HepG2 (cell line): ENCODE measurements at regions not wholly inside any gene's neighbourhood (a gene's known extent, or its start where the extent isn't known, plus 50 kb on each side); places are given as distances from the start of the nearest gene placed in this dataset.

Experiments used
- ATAC-seq: fragments of 200-7000 bp; cut with Tn5 transposase; 3 replicates; pipeline ENCODE4 v1.9.1; 2020; ENCODE audit warnings: mild to moderate bottlenecking, moderate library complexity
- BruUV-seq: library from RNA; stranded (reverse); fragments of 400-500 nt; replicated peaks from 2 replicates; lab custom pipeline; 2021; lab: Mats Ljungman, UMichigan
- CTCF ChIA-PET: fragments of 300-600 bp; formaldehyde crosslinking; extraction: SDS; loops from one replicate; lab custom pipeline; 2021; ENCODE audit warnings: low total read pairs, inconsistent platforms, low intra/inter-chr PET ratio; lab: Yijun Ruan, JAX
- POLR2A ChIA-PET: fragments of 350-600 bp; sonication (Branson Sonifier 250); formaldehyde crosslinking; loops from one replicate; lab custom pipeline; 2020; ENCODE audit warnings: antibody characterized with exemption, inconsistent platforms; lab: Yijun Ruan, JAX
- DNase-seq: peaks from one replicate; pipeline ENCODE4 v3.0.0-alpha.2; 2015; ENCODE audit warnings: low spot score
- FAIRE-seq: peaks from 3 replicates; lab custom pipeline; 2011; peaks lifted over from hg19 to GRCh38; lab: Jason Lieb, UNC
- H2AFZ ChIP-seq: one replicate; pipeline ENCODE4 v1.6.1; 2011; ENCODE audit warnings: low read length, inconsistent platforms
- H3K27ac ChIP-seq: fragments of 300-600 bp; 3 replicates; pipeline ENCODE4 v1.8.0; 2011; ENCODE audit warnings: mixed run types, mild to moderate bottlenecking, mixed read lengths, low read length, inconsistent platforms; ENCODE audit not compliant: insufficient read depth; ENCODE audit errors: extremely low read length
- H3K27me3 ChIP-seq, 2 experiments: fragments of 200-600 bp in 1 of 2; 2 replicates in 1 of 2; 3 replicates in 1 of 2; pipeline versions ENCODE4 v1.6.0 to v1.8.0; 2011; ENCODE audit warnings: low read length in 2 of 2, mild to moderate bottlenecking in 2 of 2, moderate library complexity in 2 of 2, inconsistent platforms in 1 of 2; ENCODE audit not compliant: insufficient read depth in 2 of 2, control insufficient read depth in 1 of 2
- H3K36me3 ChIP-seq, 2 experiments: fragments of 200-600 bp in 1 of 2; replicated peaks in 1 of 2; 2 replicates in 1 of 2; 3 replicates in 1 of 2; pipeline versions ENCODE4 v1.5.1 to v1.8.0; 2011; ENCODE audit warnings: low read length in 2 of 2, inconsistent platforms in 1 of 2; ENCODE audit not compliant: insufficient read depth in 2 of 2, control insufficient read depth in 1 of 2
- H3K4me1 ChIP-seq: 2 replicates; pipeline ENCODE4 v1.5.1; 2012; ENCODE audit warnings: low read length, inconsistent platforms; ENCODE audit not compliant: insufficient read depth
- H3K4me2 ChIP-seq: 2 replicates; pipeline ENCODE4 v1.6.0; 2011; ENCODE audit warnings: low read depth, low read length, inconsistent platforms
- H3K4me3 ChIP-seq, 3 experiments: fragments of 200-600 bp in 1 of 3; sonication (generic), shearing (Covaris generic) in 1 of 3; replicated peaks in 1 of 3; 2 replicates each; pipeline ENCODE4 v1.5.1; 2011 to 2016; ENCODE audit warnings: low read length in 3 of 3, inconsistent platforms in 2 of 3, low read depth in 2 of 3, mild to moderate bottlenecking in 2 of 3, control low read depth in 1 of 3, mixed read lengths in 1 of 3; ENCODE audit not compliant: insufficient read depth in 1 of 3
- H3K79me2 ChIP-seq: one replicate; pipeline ENCODE4 v1.6.1; 2011; ENCODE audit warnings: low read length, inconsistent platforms; ENCODE audit not compliant: insufficient read depth
- H3K9ac ChIP-seq: 2 replicates; pipeline ENCODE4 v1.6.0; 2011; ENCODE audit warnings: mild to moderate bottlenecking, low read depth, low read length, inconsistent platforms; ENCODE audit not compliant: insufficient read depth
- H3K9me3 ChIP-seq: 2 replicates; pipeline ENCODE4 v1.5.1; 2012; ENCODE audit warnings: mild to moderate bottlenecking, low read length
- H4K20me1 ChIP-seq: 2 replicates; pipeline ENCODE4 v1.6.0; 2011; ENCODE audit warnings: inconsistent platforms, mild to moderate bottlenecking, low read length, moderate library complexity; ENCODE audit not compliant: insufficient read depth
- ZBTB40 ChIP-seq, 2 experiments: fragments of 450-650 bp in 1 of 2; sonication (generic) in 1 of 2; formaldehyde crosslinking in 1 of 2; IDR thresholded peaks; 2 replicates each; pipeline versions ENCODE4 v1.6.1 to v1.8.0; 2016 to 2022; ENCODE audit warnings: antibody characterized with exemption in 1 of 2, mild to moderate bottlenecking in 1 of 2, missing genetic modification reagents in 1 of 2
- ZKSCAN8 ChIP-seq: IDR thresholded peaks from 2 replicates; pipeline ENCODE4 v1.6.1; 2016; ENCODE audit warnings: borderline replicate concordance, missing genetic modification reagents, missing compliant biosample characterization
- WGBS: methylation state at CpG from one replicate; pipeline ENCODE4 v1.1.6; 2017; ENCODE audit warnings: low lambda C conversion rate; 5-methylcytosine and 5-hydroxymethylcytosine counted together
- in situ Hi-C: cut with HindIII; loops from 2 replicates; pipeline ENCODE4 v1.10.0; 2017; ENCODE audit warnings: low pct_unique_long_range_greater_than_20kb; ENCODE audit not compliant: extremely low pct_ligation_motif_present
- intact Hi-C: fragments of 100-400 bp; cut with micrococcal nuclease; formaldehyde crosslinking; loops from one replicate; pipeline ENCODE4 v1.10.0; 2022; ENCODE audit not compliant: unreplicated experiment

DNA sequence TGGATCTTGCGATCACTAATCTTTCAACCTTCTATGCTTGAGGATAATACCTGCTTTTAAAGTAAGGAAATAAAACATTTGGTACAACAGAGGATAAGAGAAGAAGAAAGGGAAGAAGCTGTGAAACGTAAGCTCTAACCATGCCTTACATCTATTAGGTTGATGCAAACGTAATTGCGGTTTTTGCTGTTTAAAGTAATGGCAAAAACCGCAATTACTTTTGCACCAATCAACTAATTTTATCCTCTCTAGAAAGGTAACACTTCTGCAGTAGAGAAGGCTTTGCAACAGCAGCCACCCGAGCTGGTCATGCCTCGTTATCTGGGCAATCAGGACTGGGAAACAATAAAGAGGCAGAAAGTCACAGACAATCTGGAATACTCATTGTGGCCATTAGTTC, 224.1 kb downstream of the MED10 start:
- Histone ChIP-seq H3K4me2 (no peak overlapping the region), H3K36me3 (no peaks in the 10 kb centered on the region), H3K27ac (no peak overlapping the region), H3K79me2 (no peaks in the 10 kb centered on the region), H4K20me1 (no peaks in the 10 kb centered on the region), H3K9ac (no peak overlapping the region), H3K4me1 (no peaks in the 10 kb centered on the region), H3K9me3 (no peaks in the 10 kb centered on the region; the same call in 1 of the 2 replicates), H3K27me3 (peaks cover 0 to 3% of the 10 kb centered on the region in 2 experiments; a peak in 1 of 5 replicates), H3K4me3 (no peak overlapping the region), H2AFZ (no peak overlapping the region)
- TF ChIP-seq ZBTB40 (IDR thresholded peaks at IDR 0.05) (peak; percentile 75), ZBTB40 (CRISPR knock-in tag; IDR thresholded peaks at IDR 0.05) (no peak), ZKSCAN8 (CRISPR knock-in tag) (no peak)
- DNase-seq = no peak
- FAIRE-seq = no peak
- WGBS = 48% methylated on average over 7 of the region's 7 CpGs
- BruUV-seq = no TSS peak
- in situ Hi-C loops = no loop called here
- intact Hi-C loops = no loop called here
- ChIA-PET CTCF (no interaction called here), POLR2A (no interaction called here)
- no peak for ATAC-seq
